Left kidney (tissue), 1 donor: ENCODE measurements at regions not wholly inside any gene's neighbourhood (a gene's known extent, or its start where the extent isn't known, plus 50 kb on each side); places are given as distances from the start of the nearest gene placed in this dataset.

ENCODE experiments used
- DNase-seq: peaks from one replicate; pipeline ENCODE4 v3.0.0-alpha.2; 2013

DNA sequence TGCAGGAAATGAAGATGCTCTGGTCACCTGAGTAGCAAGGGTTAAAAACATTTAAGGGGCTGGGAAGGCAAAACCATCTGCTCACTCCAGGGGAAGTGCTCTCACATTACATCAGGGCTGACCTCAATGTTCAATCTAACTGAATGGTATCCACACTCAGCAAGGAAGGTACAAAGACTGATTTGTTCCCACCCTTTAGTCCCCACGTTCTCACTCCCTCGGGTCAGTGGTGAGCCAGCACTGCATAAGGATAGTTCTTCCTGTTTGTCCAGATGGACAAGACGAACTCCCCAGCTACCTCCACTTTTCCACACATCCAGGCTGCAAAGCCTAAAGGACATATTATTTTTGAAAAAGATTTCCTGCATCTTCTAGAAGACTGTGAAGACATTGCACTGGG, 126.6 kb upstream of the SLC14A2 start:
- DNase-seq, result no peak

DNA sequence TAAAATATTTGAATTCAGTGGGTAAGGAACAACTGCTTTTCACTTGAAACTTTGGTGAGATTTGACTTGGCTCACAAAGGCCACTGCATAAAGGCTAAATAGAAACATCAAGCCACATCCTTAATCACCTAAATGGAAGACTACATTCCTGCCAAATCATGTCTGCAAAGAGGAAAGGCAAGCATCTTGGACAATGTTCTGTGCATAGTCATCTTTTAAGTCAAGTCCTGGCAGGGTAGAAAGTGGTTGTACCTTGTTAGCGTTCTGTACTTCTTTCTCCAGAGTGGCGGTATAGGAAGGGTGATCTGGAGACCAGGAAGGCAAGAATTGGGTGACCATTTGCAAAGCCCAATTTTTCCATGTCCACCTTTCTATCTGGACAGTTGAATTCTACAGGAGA, 121.4 kb upstream of the SLC14A2 start:
- no peak for DNase-seq

DNA sequence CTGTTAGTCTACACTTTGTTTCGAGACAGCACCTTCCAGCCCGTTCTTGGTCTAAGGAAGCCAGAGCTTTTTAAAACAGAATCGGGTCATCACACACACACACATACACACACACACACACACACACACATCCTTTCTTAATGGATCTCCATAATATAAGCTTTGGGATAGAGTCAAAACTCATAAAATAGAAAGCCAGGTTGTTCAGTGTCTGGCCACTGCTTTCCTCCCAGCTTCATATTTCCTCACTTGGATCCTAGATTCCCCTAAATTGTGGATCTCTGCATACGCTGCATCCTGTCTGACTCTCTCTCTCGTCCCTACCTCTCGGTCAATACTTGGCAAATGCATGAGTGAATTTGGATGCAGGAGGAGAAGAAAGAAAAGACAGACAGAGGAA, 120.5 kb upstream of the SLC14A2 start:
- no peak for DNase-seq

DNA sequence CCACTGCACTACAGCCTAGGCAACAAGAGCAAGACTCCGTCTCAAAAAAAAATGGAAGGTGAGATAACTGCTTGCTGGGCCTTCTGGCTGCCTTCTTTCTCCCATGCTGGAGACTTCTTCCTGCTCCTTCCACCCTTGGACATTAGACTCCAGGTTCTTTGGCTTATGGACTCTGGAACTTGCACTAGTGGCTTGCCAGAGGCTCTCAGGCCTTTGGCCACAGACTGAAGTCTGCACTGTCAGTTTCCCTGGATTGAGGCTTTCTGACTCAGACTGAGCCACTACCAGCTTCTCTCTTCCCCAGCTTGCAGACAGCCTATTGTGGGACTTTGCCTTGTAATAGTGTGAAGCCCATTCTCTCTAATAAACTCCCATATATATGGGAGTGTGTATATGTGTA, 118.5 kb upstream of the SLC14A2 start:
- DNase-seq, result no peak

DNA sequence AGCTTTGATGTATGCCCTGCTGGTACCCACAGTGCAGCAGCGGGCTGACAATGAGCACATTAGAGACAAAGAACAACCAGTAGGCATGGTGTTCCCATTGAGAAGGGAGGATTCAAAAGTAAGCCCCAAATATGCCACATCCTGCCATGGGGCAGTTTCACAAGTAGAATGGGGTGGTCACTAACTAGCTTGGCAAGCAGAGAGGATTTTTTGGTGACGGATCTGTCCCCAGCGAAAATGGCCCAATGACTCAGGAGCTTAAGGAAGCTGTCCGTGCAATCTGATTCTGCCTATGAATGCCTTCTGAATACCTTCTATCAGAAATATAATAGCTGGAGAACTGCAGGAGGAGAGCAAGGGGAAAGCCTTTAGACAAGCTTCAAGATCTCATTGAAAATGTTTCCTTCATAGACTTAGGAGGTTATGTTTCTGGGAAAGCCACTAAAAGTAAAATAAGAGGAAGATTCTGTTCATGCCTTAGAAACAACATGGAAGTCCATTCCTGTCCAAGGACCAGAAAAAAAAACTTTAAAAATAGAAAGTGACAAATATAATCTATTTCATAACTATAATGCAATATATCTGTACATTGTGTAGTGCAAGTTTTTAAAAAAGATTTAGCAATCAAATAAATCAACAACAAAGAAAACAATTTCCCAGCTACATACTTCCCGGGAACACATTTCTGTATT, 117.5 kb upstream of the SLC14A2 start:
- DNase-seq, result no peak

DNA sequence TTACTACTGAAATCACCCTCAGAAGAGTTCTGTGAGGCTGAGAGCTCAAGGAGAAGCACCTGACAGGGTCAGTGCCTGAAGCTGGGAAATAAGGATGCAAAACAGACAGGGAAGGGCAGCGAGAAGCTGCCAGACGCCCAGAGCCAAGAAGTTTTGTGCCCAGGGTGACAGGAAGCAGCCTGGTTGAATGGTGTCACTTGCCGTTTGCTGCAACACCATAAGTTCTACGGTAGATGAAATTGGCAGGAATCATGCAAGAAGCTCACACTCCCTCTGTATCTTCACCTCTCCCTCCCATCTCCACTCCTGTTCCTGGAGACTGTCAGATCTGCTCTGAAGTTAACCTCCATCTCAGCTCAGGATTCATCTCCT, 117.0 kb upstream of the SLC14A2 start:
- no peak for DNase-seq

DNA sequence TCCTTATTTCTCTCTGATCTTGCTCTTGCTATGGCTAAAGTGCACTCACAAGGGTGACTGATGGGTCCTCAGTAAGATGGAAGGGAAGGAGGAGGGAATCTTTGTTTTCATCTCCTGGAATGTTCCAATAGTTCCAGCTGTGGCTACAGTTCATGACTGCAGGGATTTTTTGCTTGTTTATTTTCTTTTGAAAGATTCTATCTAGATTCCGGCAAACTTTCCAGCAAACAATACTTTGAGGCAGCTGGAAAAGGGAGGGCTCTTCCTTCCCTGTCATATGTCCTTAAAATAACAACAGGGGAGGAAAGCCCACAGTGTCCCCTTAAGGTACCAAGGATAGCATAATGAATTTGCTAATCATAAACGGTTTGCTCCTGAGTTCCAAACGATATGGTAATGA, 111.3 kb upstream of the SLC14A2 start:
- no peak for DNase-seq

DNA sequence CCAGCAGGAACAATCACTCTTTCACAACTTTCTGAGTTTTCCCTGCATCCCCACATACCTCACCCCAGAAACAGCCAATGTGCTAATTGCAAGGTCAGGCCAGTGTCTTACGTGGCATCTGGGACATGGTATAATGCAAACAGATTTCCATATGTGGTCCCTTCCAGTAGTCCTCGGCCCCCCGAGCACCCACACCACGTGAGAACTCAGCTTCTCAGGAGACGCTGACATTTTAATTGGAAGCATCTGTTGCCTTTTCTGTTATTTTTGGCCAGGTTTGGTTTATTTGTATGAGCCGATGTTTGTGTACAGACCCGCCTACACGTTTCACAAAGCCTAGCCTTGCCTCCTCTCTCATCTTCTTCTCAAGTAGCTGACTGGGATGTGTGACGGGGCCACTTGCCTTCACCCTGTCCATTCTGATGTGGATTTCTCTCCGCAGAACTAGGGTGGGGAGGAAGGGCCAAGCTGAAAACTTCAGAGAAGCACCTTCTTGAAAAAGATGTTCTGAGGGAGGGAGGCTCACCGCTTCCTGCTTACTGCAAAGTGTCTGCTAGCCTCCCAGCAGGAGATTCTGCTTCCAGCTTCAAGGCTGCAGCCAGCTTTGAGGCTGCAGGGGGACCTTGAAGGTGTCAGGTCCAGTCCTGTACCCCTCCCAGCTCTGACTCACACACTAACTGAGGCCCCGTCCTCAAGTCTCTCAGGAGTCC, 109.6 kb upstream of the SLC14A2 start:
- DNase-seq, result peak; percentile 65

DNA sequence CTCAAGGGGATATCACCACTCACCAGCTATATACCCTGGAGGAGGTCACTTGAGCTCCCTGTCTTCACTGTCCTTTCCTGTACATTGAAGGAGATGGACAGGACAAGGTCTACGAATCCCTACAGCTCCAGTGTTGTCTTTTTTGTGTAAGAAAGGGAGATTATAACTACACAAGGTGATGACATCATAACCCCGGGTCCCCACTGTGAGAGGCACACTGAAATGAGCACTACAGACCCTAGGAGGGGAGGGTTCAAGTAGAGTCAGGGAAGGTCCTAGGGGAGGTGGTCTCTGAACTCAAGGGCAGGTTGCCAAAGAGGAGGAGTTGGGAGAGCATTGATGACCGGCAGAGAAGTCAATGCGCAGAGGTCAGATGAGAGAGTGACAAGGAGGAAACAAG, 108.3 kb upstream of the SLC14A2 start:
- no peak for DNase-seq

DNA sequence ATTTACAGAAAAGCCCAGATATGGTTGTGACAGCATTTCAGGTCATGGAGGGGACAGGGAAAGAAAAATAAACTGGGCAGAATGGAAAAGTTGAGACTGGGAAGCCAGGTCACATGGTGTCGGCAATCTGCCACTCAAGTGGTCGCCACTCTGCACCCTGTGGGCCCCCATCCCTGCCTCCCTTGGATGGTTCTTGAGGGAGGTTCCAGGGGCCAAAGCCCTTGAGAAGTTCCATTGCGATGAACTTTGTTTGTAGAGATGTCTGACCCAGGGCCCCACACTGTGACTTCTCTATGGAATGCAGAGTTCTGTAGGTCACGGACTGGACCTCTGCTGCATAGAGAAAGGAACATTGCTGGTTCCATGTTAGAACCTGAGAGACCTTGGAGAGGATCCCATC, 105.7 kb upstream of the SLC14A2 start:
- DNase-seq, result no peak

DNA sequence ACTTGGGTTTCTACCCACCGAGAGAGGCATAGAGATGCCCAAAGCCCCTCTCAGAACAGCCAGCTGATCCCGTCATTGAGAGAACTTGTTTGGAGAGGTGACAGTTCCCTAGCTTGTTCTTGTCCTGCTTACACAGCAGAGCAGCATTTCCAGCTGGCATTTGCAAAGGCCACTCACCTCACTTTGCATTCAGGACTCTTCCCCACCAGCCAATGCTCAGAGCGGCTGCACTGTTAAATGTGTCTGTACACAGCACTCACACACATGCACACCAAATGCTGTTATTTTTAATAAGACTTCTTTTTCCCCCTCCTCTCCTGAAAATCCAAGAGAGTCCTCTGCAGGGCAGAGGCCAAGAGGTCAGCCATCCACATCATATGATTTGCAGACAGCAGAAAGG, 104.6 kb upstream of the SLC14A2 start:
- DNase-seq, result no peak

DNA sequence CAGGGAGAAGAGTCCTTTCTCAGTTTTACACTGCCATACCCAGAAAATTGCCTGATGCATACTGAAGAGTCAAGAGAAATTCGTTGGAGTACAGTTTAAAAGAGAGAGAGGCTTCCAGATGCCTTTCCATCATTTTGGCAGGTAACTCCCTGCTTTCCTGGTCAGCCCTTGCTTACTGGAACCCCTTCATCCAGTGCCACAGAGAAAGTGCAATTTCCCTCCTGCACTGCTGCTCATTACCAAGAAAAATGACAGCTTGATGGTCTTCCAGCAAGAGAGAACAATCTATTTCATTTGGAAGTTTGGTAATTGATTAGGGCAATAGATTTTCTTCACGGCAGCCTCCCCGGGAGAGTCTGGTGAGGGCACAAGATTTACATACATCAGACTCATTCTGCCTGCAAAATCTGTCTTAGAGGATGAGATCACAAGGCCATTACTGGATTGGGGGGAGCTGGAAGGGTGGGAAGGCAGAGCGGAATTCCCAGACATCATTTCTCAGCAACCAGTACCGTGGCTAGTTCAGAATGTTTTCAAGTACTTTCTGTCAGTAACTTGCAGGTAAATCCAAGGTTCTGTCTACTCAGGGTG, 102.8 kb upstream of the SLC14A2 start:
- DNase-seq, result no peak

DNA sequence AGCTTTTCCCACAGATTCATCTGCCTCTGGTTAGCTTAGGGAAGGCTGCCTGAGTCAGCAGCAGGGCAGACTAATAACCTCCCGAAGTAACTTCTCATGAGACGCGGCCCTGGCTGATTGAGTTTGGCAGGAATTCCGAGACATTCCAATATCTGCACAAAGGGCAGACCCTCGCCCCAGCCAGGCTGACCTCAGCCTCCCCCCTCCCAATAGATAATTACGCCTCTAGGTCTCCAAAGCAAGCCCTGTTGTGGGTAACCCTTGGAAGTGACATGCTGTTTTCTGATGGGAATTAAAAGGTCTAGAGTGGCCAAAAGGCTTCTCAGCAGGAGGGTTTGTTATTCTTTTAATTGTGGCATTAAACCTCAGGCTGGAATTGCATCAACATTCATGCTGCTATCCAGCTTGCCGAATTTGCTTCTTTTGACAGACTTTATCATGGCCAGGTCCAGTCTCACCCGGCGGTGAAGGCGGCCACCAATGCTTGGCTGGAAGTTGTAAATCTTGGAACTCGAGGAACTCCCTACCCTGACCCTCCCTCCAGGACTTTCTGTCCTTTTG, 98.0 kb upstream of the SLC14A2 start:
- no peak for DNase-seq

DNA sequence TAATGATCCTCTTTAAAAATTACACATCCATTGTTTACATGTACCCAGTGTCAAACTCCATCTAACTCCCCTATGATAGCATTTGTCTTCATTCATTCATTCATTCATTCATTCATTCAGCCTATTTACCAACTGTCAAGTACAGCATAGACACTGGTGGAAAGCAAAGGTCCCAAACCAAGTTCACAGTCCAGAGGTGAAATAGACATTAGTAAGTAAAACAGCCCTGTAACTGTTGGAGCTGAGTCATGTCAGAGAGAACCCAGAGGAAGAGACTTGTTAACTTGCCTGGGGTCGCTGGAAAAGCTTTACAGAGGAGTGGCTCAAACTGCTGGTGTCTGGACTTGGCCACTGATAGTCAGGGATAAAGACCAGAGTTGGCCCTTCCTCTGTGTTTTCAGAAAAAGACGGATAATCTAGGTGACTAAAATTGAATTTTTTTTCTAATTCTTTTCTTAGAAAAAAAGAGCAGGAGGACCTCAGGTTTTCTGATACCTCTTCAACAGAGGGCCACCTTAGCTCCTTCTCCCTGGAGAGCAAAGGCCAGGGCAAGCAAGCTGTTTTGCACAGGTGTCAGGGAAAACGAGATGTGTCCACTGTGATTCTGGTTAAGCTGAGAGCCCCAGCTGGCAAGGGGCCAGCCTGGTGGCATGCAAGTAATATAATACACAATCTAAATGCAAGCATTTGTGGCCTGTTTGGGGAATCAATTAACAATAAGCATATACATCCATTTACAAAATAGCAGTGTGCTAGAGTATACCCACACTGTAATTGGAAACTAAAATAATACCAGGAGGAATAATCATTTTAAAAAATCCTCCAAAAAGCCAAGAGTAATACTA, 96.7 kb upstream of the SLC14A2 start:
- no peak for DNase-seq

DNA sequence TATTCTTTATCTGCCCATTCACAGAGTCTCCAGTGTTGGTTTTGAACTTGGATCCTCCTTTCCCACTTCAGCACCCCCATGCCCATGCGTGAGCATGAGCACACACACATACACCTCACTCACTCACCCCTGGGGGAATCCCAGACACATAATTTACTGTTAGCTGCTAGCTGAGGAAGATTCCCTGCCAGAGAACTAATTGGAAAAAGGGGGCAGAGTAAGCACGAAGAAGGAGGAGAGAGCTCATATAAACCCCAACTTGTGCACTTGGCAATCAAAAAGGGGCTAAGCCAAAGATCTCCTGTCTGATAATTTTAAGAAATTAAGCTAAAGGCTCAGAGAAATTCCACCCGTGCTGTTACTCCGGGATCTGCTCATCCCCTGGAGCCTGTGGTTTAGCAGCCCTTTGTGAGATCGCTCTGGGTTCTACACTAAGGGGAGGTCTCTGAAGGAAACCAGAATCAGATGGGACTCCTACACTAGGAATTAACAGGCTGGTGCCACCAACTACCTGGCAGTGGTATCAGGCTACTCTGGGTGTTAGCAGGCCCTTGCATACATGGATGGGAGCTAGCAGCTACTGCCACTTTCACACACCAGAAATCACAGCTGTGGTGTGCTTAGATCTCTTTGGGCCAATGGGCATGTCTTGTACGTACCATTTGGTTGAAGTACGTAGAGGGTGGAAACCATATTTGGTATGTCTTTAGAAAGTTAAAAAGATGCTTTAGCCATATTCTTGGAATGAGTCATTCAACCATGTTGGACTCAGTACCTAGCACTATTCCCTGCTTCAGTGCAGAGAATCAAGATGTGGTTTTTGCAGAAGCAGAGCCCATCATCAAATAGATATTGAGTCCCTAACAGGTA, 95.6 kb upstream of the SLC14A2 start:
- DNase-seq, result no peak

DNA sequence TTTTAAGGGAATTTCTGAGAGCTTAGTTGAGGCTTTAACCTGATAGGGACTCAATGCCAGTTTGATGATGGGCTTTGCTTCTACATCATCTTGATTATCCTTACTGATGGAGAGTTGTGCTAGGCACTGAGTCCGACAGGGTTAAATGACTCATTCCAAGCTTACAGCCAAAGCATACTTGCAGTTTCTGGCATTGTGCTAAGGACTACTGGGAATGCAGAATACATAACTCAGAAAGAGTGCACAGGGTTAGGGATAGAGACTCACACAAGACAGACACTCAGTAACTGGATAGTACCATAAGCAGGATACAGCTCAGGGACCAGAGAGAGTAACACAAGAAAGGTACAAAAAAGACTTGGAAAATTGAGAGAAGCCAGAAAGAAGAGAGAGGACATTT, 94.1 kb upstream of the SLC14A2 start:
- DNase-seq, result no peak

DNA sequence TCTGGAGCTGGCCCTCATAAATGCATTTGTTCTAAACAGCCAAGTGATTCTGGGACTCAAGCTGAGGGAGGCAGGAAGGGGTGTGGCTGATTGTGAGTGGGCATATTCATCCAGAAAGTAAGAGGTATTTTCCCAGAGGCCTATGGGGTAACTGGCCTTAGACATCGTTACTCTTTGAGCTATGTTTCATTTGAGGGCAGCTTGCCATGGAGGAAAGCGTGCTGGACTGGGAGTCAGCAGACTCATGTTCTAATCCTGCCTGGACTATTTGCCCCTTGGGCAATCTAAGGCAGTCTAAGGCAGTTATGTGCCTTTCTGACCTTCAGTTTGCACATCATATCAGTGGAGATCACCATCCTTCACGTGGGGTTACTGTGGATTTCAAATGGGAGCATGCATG, 93.5 kb upstream of the SLC14A2 start:
- no peak for DNase-seq

DNA sequence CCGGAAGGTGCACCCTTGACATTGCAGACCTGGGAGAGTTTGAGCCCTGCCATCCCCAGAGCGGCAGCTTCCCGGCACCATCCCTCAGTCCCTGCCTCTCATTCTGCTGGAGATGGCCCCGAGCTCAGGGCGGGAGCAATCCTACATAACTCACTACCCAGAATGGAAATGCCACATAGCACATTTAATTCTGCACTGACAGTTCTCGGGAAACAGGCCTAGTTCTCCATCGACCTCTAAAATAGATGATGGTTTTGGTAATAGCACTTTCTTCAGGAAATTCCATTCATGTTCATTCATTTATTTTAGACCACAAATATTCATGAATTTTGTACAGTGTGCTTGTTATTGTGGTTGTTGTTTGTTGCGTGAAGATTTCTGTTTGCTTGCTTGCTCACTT, 92.9 kb upstream of the SLC14A2 start:
- DNase-seq, result no peak

DNA sequence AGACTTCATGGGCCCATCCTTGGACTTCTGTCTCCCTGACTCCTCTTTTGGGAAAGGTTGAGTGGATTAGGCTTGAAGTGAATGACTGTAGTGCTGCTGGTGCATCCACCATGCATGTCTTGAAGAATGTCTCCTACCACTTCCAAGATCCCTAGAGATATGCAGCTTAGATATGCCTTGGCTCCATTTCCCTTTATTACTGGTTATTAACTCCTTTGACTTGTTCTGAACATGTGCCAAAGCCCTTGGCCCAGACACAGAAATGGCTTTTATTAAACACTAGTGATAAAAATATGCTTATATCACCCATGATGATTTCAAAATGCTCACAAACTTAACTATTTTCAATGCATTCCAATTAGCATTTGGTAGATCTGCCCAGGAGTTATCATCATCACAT, 90.0 kb upstream of the SLC14A2 start:
- DNase-seq, result no peak

DNA sequence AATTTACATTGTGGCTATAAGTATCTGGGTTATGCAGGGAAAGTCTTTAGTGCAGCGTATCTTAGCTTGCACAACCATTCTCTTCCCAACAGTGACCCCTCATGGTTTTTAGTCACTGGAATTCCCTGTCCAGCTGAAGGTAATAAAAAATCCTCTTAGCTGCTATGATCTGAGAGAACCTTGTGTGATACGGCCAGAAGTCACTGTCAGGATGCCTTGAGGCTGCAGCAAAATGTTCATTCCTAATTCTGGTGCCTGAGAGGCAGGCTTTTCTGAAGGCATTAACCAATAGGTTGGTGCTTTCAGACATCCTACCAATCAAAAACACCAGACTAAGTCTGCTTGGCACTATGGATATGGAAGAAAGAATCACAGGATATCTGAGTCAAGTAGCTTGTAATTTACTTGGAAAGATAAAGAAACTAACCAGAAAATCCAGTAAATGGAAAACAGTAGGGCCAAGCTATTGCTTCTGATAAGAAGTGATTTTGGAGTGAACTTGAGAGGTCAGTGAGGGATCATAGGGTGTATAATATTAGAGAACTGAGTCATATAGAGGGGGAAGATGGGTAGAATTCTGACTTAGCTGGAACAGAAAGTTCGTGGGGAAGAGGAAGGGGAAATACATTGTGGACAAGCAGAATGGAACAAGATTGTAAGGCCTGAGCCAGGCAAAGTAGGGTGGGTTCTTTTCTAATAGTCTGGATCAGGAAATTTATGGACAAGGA, 89.0 kb upstream of the SLC14A2 start:
- DNase-seq, result peak; percentile 61

DNA sequence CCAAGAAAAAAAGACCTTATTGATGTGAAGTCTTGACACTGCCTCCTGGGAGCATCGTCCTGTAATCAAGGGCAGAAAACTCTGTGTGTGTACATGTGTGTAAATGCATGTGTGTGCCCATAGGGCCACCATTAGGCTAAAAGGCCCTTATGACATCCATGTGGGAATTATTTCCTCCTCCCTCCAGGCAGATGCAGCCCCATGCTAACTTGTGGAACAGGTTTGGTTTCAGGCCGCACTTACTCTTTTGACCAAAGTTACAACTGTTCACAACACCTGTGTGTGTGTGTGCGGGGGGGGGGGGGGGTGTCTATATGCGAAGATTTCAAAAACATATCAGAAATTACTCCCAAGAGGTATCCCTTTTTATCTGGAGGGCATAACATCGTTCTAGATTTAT, 87.4 kb upstream of the SLC14A2 start:
- no peak for DNase-seq
